ENCODE measurements at regions not wholly inside any gene's neighbourhood (a gene's known extent, or its start where the extent isn't known, plus 50 kb on each side); places are given as distances from the start of the nearest gene placed in this dataset.
A peak's percentile ranks its signal among the peaks of the same experiment; 100 is the strongest.
"Not testable (repeated sequence)": the region's sequence is repeated elsewhere in the genome, so short reads cannot be mapped to it uniquely, and the experiment has no call there.

DNA sequence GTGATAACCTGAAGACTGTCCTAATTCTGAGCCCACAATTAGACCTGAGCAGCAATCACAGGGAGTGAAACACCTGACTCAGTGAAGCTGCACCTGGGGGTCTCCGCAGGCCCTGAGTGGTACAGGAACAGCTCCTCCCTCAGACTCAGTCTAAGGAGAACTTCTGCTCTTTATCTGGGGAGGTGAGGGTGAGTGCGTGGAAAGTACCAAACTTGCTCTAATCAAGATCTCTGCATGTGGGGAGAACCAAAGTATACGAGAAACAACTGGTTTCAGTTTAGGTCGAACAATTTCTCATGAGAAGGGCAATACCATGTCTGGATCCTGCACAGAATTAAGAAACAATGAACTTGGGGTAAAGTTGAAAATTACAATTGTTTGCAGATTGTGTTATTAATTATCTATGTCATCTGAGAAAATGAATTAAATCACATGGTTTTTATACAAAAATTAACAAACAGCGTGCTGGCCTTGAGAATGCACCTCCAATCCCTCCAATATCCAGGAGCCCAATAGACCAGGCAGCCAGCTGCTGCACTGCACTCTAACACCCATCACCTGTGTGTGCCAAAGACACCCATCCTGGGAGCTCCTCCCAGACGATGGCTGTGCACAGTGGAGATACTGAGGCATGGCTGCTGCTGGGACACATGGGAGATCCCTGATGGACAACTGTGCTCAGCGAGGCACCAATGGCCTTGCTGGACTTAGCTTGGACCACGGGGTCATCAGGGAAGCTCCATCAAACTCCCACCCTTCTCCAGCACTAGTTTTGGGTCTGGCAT lies 828.8 kb downstream of the TMEM121 start:
- DNase-seq (ENCODE audit: low read depth) = not testable (repeated sequence)

GRCh38 chr14:106355881-106356642 lies 829.7 kb downstream of the TMEM121 start:
- not testable (repeated sequence) for DNase-seq (ENCODE audit: low read depth)

- DNase-seq (ENCODE audit: low read depth) = not testable (repeated sequence)
These were observed 830.2 kb downstream of the TMEM121 start for GRCh38 chr14:106356643-106356930.

DNA sequence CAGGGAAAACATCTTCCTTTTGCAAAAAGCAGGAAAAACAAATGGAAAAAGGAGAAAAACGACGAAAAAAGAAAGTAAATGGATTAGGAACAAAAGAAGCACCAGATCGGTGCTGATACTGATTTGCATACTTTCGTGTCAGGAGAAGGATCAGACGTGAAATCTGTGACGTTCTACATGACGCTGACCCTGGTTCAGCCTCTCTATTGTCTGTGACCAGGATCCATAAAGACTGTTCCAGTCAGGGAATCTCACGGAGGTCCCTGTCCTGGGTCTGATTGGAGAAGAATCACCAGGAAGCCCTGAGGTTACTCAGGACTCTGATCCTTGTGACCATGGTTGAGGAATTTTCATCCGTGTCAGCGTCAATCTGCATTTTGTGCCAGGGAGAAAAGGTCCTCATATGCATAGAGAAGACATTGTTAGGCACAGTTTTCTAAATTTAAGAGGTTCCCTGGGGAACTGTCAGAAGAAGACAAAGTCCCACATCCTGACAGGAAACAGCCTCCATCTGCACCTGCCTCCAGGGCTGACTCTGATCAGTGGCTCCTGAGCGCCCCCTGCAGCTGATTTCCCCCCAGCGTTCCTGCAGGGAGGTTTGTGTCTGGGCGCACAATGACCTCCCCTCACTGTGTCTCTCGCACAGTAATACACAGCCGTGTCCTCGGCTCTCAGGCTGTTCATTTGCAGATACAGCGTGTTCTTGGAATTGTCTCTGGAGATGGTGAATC lies 832.9 kb downstream of the TMEM121 start:
- DNase-seq (ENCODE audit: low read depth) = not testable (repeated sequence)

DNA sequence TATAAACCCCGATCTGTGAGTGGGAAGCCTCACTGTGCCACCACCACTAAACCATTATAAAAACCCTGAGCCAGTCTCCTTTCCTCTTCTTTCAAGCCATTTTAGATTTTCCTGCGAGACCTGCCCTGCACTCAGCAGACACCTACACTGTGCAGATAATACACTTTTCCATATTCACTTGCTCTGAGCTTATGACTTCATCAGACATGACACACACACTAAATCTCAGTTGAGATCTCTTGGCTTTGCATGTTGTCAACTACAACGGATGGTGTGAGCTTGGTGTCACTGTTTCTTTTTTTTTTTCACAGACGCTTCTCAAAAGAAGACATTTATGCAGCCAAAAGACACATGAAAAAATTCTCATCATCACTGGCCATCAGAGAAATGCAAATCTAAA lies 839.0 kb downstream of the TMEM121 start:
- DNase-seq (ENCODE audit: low read depth) = not testable (repeated sequence)

DNA sequence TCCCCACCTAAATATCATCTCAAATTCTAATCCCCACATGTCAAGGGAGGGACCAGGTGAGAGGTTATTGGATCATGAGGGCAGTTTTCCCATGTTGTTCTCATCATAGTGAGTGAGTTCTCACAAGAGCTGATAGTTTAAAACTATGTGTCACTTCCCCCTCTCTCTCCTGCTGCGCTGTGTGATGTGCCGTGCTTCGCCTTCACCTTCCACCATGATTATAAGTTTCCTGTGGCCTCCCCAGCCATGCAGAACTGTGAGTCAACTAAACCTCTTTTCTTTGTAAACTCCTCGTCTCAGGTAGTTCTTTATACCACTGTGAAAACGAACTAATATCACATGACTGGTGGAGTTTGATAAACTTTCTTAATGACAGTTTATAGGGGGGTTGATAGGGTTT lies 839.5 kb downstream of the TMEM121 start:
- not testable (repeated sequence) for DNase-seq (ENCODE audit: low read depth)

- DNase-seq (ENCODE audit: low read depth) = not testable (repeated sequence)
These were observed 840.6 kb downstream of the TMEM121 start for GRCh38 chr14:106366971-106367370.

- DNase-seq (ENCODE audit: low read depth) = not testable (repeated sequence)
These were observed 843.1 kb downstream of the TMEM121 start for GRCh38 chr14:106369456-106369855.

GRCh38 chr14:106372870-106373652 lies 846.7 kb downstream of the TMEM121 start:
- peak; percentile 45 for DNase-seq (ENCODE audit: low read depth)

DNA sequence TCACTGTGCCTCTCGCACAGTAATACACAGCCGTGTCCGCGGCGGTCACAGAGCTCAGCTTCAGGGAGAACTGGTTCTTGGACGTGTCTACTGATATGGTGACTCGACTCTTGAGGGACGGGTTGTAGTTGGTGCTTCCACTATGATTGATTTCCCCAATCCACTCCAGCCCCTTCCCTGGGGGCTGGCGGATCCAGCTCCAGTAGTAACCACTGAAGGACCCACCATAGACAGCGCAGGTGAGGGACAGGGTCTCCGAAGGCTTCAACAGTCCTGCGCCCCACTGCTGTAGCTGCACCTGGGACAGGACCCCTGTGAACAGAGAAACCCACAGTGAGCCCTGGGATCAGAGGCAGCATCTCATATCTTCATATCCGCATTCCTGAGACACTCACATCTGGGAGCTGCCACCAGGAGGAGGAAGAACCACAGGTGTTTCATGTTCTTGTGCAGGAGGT lies 847.3 kb downstream of the TMEM121 start:
- not testable (repeated sequence) for DNase-seq (ENCODE audit: low read depth)

DNA sequence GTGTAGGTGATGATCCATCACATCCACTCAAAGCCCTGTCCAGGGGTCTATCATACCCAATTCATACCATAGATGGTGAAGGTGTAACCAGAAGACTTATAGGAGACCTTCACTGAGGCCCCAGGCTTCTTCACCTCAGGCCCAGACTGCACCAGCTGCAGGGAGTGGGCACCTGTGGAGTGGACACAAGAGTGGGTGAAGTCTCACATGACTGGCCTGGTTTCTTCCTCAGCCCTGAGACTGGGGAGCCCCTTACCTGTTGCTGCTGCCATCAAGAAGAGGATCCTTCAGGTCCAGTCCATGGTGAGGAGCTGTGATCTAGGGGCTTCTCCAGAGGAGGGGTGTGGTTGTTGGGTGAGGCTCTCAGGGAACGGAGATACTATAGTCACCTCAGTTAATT lies 851.0 kb downstream of the TMEM121 start:
- DNase-seq (ENCODE audit: low read depth) = no peak

GRCh38 chr14:106378191-106378590 lies 851.8 kb downstream of the TMEM121 start:
- no peak for DNase-seq (ENCODE audit: low read depth)

GRCh38 chr14:106380740-106381139 lies 854.4 kb downstream of the TMEM121 start:
- DNase-seq (ENCODE audit: low read depth) = no peak

- DNase-seq (ENCODE audit: low read depth) = not testable (repeated sequence)
These were observed 862.8 kb downstream of the TMEM121 start for GRCh38 chr14:106389186-106389585.

- no peak for DNase-seq (ENCODE audit: low read depth)
These were observed 864.0 kb downstream of the TMEM121 start for GRCh38 chr14:106390401-106390800.

DNA sequence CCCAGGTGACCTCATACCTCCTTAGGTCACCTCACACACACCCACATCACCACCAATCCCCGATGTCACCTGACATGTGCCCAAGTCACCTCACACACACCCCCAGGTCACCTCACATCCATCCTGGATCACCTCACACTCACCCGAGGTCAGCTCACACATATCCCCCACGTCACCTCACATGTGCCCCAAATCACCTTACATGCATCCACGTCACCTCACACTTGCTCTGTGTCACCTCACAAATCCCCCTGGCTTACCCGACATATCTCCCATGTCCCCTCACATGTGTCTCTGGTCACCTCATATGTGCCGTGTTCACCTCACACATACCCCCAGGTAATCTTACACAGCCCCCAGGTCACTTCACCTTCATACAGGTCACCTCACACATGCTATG lies 864.6 kb downstream of the TMEM121 start:
- DNase-seq (ENCODE audit: low read depth) = no peak

- DNase-seq (ENCODE audit: low read depth) = no peak
These were observed 867.4 kb downstream of the TMEM121 start for GRCh38 chr14:106393742-106394141.

DNA sequence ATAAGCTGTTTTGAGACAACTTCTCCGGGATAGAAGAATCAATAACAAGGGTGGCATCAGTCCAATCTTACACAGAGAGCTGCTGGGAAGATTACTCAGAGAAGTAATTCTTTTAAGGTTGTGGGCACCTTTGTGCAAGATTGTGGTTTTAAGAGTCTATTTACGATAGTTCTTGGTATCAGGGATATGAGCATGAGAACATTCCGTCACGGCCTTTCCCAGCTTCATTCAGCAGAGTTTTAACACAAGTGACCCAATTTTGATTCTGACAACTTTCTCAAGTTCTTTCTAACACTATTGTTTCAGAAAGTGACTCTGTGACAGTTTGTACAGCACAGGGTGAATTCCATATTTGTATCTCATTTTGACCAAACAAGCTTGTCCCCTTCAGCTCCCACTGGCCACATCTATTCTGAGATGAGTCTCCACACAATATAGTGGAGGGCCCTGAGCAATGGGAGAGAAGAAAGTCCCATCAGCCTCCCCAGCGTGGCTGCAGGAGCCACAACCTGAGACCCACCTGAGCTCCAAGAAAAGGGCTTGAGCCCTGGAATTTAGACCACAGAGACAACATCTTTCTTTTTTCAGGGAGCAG lies 869.2 kb downstream of the TMEM121 start:
- no peak for DNase-seq (ENCODE audit: low read depth)

GRCh38 chr14:106396999-106397398 lies 870.6 kb downstream of the TMEM121 start:
- no peak for DNase-seq (ENCODE audit: low read depth)

DNA sequence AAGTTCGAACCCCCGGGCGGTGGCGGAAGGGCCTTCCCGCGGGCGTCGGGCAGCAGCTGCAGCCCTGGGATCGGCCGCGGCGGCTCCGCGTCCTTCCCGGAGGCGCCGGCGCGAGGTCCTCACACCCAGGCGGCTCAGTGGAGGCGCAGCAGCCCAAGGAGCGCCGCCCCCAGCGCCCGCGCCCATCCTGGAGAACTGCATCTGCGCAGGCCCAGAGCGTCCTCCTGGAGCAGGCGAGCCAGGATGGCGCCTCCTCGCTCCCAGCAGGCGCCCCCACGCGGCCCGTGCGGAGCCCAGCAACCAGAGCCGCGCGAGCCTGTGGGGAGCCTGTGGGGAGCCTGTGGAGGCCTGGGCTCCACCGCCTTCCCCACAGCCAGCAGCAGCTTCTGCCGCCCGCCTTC lies 872.5 kb downstream of the TMEM121 start:
- not testable (repeated sequence) for DNase-seq (ENCODE audit: low read depth)

GRCh38 chr14:106401316-106401715 lies 874.9 kb downstream of the TMEM121 start:
- not testable (repeated sequence) for DNase-seq (ENCODE audit: low read depth)

All from stimulated activated CD8-positive, alpha-beta memory T cell treated with anti-CD3 and anti-CD28 coated beads, Interleukin-15, amount 100 ng/mL, for 24 hours (primary cell).